GM19043 (cell line): ENCODE measurements at regions not wholly inside any gene's neighbourhood (a gene's known extent, or its start where the extent isn't known, plus 50 kb on each side); places are given as distances from the start of the nearest gene placed in this dataset.

Experiments used
- ATAC-seq: cut with Tn5 transposase; IDR thresholded peaks from one replicate; pipeline ENCODE4 v1.9.1; 2021; ENCODE audit warnings: low read depth; ENCODE audit not compliant: unreplicated experiment

DNA sequence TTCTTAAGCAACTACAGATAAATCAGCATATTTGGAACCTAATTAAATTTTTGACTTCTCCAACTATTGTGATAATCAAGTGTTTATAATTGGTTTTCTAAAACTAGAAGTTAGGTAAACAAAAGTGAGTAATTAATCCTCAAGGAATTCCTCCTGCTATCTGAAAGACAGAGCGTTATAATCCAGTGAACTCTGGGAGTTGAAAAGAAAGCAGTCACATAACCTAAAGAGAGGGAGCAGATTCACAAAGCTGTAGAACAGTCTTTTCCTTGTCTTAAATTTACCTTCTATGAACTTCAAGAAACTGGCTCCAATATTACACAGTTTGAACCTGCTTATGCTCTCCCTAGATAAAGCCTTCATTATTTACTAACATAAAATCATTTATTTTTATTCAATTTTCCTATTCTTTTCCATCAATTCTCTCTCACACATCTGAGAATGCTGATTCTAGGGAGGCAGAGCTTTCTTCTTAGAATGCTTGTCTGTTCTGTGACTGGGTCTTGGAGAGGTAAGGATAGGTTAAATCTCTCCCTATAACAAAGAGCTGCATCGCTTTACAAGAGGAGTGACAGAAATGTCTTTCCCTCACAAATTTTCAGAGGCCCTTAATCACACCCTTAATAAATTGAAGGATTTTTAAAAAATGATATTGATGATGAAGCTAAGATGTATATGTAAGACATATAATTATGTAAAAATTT is 132.8 kb downstream of the TUSC7 start:
- ATAC-seq: no peak

GRCh38 chr3:116848248-116848829 is 138.8 kb downstream of the TUSC7 start:
- no peak for ATAC-seq

GRCh38 chr3:116849261-116849688 is 139.7 kb downstream of the TUSC7 start:
- ATAC-seq: no peak

GRCh38 chr3:116852803-116853202 is 143.2 kb downstream of the TUSC7 start:
- ATAC-seq: no peak

DNA sequence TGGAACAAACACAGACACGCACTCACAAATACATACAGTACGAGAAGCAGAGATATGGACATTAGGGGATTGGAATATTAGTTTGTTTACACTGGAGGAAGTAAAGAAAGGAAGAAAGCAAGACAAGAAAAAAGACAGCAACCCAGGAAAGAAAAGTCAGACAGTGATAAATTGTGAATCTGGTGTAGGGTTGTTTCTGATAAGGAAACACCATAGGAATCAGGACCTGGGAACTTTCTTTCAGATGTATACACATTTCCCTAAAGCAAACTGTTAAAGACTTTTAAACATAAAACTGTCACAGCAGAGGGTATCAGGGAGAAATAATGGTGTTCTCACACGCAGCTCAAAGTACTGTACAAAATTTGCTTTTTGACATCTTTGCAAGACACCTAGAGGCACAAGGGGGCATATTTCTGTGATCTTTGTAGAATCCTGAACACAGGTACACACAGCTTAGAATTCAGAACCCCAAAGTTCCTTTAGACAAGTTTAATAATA is 153.7 kb downstream of the TUSC7 start:
- no peak for ATAC-seq

- ATAC-seq: no peak
These were observed 154.4 kb downstream of the TUSC7 start for GRCh38 chr3:116863822-116864589.

- no peak for ATAC-seq
These were observed 155.0 kb downstream of the TUSC7 start for GRCh38 chr3:116864590-116864927.

GRCh38 chr3:116870379-116870778 is 160.8 kb downstream of the TUSC7 start:
- ATAC-seq: no peak

DNA sequence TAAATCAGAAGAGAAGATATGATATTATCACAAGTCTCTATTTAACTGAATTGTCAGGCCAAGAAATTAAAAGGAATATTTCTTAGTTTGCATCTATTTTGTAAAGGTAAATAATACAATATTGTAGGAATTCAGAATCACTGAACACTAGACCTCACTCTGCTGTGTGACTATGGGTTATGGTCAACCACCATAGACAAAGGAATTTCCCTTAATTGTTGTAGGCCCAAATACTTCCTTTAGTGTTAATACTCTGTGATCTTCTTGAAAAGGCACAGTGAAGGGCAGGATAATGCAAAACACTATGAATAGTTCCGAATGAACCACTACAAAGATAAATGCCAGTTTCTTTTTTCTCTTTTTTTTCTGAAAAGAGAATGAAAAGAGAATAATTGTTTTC is 162.3 kb downstream of the TUSC7 start:
- ATAC-seq: no peak

- no peak for ATAC-seq
These were observed 163.1 kb downstream of the TUSC7 start for GRCh38 chr3:116872688-116873087.

DNA sequence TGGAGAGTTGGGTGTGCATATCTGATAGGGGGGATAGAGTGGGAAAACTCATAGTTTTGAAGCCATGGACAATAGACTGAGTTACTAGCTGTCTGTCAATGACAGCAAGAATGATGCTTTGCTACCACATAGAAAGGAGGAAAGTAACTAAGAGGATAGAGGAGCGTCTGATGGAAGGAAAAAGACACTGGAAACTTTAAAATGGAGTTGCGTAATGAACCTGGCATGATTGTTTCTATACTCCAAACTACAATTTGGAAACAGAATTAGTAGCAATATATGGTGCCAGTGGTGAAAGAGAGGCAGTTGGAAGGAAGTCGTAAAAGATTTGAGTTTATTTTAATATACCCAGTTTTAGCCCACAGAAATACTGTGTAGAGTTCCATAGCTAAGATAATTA is 163.6 kb downstream of the TUSC7 start:
- ATAC-seq: no peak

DNA sequence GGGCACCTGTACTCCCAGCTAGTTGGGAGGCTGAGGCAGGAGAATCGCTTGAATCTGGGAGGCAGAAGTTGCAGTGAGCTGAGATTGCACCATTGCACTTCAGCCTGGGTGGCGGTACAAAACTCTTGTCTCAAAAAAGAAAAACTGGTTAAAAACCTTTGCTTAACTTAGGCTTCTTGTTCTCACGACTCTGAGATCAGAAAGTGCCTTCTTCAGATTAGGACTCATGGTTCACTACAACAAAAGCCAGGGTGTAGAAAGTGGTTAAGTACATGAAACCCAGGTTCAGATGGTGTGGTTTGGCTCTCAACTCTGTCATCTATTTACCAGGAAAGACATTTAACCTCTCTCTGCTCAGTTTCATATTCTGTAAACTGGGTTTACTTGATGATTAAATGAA is 168.4 kb downstream of the TUSC7 start:
- ATAC-seq: peak; percentile 83

GRCh38 chr3:116886202-116886893 is 176.8 kb downstream of the TUSC7 start:
- ATAC-seq: peak; percentile 90

DNA sequence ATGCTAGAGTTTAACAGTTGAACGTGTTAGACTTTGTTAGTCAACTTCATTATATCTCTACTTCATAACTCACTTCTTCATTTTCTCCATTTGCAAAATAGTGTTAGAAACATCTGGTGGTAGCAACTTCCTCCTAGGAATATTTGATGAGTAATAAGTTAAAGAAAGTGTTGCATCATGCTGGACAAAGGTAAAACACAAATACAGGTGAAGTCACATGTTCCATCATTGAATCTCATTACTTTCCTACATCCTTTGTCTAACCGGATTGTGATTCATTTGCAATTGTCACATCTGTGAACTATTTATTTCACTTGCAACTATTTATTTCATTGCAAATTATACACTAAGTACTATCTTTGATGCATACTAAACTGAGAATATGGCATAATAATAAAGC is 186.5 kb downstream of the TUSC7 start:
- ATAC-seq: no peak

DNA sequence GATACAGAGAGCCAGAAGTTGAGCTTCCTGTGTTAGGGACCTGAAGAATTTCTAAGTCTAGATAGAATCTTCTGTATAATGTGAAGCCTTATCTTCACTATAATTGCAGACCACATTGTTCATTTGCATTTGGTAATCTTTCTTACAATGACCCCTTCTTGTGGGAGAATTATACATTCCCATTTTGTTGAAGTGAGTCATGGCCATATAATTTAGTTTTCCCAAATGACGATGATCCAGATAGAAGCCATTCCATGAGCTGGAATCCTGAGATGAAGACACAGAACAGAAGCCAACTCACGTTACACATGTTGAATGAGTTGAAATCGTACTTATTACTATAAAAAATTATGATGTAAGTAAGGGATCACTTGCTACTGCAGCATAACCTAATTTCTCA is 187.8 kb downstream of the TUSC7 start:
- no peak for ATAC-seq

DNA sequence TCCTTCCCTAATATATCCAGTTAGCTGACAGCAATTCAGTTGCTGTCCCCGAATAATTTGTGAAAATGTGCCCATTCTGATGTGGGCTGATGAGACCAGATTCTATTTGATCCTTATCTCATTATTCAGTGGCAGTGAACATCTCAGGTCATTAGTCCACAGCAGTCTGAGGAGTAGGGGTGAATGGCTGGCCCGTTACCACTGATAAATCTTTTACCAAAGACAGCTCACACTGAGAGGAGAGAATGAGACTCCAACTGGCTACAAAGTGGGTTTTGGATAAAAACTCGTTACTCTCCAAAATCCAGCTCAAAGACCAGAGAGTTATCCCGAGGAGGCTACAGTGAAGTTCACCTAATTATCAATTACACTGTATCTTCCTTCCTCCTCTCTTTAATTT is 189.7 kb downstream of the TUSC7 start:
- ATAC-seq: no peak

DNA sequence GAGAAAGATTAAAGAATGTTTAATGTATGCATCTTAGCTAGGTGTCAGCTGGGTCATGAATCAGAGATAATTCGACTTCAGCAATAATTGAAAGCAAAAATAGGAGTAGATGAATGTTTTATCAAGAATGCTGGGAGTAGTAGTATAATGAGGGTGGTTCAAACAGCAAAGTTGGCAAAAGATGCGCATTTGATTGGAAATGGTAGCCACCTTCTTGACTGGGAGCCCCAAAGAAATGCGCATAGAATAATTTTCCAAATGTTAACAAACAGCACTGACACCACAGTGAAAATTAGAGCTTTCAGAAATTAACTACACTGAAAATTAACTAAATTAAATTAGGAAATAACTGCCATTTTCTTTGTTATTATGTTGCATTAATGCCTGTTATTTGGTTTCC is 195.8 kb downstream of the TUSC7 start:
- ATAC-seq: no peak

DNA sequence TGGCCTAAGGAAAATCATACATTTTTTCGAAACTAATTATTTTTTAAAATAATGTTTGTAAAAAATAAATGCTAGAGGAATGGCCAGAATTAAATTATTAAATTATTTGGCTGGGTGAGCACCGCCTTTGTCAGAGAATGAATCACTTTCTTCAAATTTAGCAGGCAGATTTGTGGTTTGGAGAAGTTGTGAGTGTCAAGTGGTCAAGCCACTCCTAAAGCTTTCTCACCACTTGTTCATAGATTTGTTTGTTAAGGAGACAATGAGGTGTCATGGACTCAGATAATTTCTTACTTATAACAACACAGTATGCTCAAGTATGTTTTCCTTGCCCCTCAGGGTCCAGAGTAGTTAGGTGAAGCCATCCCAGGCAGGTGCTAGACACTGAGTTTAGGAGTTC is 196.2 kb downstream of the TUSC7 start:
- ATAC-seq: no peak

DNA sequence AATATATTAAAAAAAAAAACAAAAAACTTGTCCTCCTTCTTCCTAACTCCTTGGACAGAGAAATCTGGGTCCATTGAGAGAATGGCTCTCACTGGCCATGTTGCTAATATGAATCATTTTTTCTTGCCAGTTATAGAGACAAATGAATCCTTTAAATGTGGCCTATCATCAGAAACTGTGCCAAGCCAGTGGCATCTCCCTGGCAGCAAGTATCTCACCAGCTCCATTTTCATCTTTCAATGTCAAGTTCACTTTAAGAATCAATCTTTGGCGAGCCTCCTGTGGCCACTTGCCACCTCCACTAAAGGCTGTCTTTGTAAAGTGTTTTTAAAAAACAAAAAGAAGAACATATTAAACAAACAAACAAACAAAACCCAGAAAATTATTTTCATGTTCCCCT is 202.5 kb downstream of the TUSC7 start:
- no peak for ATAC-seq

DNA sequence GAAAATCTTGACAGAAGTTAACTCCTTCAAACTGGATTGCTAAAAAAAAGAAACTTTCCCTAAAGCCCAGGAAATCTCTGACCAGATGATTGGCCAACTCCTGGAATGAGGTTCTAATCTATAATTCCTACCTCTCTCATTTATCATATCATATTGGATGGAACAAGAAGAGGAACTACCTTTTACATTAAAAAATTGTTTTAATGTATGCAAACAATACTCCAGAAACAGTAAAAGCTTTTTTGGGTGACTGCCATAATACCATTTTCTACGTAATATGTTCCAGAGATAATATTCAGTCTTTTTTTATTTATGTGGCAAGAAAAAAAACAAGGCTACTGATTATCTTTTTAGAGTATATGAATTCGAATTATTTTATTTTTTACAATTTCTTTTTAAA is 204.4 kb downstream of the TUSC7 start:
- no peak for ATAC-seq

GRCh38 chr3:116916836-116917235 is 207.3 kb downstream of the TUSC7 start:
- no peak for ATAC-seq
